Vagina (tissue), 2 donors: ENCODE measurements at regions not wholly inside any gene's neighbourhood (a gene's known extent, or its start where the extent isn't known, plus 50 kb on each side); places are given as distances from the start of the nearest gene placed in this dataset.

Experiments
- POLR2A ChIP-seq, 2 donors: fragments of 450-650 bp; IDR thresholded peaks; one replicate each; pipeline ENCODE4 v1.6.1; 2017; ENCODE audit warnings: antibody characterized with exemption in 2 of 2, mild to moderate bottlenecking in 2 of 2, moderate library complexity in 2 of 2
- POLR2AphosphoS5 ChIP-seq, 2 donors: sonication (generic); formaldehyde crosslinking; IDR thresholded peaks; one replicate each; pipeline ENCODE4 v1.9.0; 2017; ENCODE audit warnings: antibody characterized with exemption in 2 of 2, mild to moderate bottlenecking in 2 of 2, low read depth in 1 of 2; ENCODE audit not compliant: insufficient read depth in 1 of 2
- TF ChIP-seq, protein P1 (sequence below), 3 experiments: fragments of 450-650 bp in 2 of 3; fragments of 200-600 bp in 1 of 3; sonication (generic) in 1 of 3; IDR thresholded peaks; one replicate each; pipeline ENCODE4 v1.5.1; 2017 to 2019; ENCODE audit warnings: antibody characterized with exemption in 3 of 3, mild to moderate bottlenecking in 2 of 3, moderate library complexity in 2 of 3

DNA sequence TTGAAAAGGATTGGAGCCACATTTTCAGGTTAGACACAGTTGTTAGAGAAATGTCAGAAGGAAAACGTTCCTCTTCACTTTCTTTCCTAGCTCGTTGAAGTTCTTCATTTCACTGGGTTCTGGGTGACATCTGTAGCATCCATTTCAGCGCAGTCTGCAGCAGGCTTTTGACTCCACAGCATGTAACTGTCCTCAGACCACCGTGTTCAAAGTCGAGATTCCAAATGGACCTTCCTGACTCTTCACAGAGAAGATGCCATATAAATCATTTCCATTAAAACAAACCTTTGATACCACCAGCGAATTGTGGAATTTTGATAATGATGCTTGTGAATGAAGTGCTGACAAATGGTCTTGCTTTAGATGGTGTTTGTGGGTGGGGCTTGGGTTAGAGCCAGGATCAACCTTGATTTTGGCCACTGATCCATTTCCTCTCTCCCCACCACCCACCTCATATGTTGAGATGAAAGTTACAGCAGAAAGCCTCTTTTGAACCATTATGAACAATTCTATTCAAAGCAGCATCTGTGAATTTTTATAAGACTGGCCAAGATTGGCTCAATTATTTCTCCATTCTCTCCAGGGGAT, 185.3 kb upstream of the PREP start:
- TF ChIP-seq, protein P1, sequence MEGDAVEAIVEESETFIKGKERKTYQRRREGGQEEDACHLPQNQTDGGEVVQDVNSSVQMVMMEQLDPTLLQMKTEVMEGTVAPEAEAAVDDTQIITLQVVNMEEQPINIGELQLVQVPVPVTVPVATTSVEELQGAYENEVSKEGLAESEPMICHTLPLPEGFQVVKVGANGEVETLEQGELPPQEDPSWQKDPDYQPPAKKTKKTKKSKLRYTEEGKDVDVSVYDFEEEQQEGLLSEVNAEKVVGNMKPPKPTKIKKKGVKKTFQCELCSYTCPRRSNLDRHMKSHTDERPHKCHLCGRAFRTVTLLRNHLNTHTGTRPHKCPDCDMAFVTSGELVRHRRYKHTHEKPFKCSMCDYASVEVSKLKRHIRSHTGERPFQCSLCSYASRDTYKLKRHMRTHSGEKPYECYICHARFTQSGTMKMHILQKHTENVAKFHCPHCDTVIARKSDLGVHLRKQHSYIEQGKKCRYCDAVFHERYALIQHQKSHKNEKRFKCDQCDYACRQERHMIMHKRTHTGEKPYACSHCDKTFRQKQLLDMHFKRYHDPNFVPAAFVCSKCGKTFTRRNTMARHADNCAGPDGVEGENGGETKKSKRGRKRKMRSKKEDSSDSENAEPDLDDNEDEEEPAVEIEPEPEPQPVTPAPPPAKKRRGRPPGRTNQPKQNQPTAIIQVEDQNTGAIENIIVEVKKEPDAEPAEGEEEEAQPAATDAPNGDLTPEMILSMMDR (IDR thresholded peaks at IDR 0.05) = no peak
- TF ChIP-seq POLR2A (IDR thresholded peaks at IDR 0.05) = no peak
- TF ChIP-seq POLR2AphosphoS5 (IDR thresholded peaks at IDR 0.05; ENCODE audit: insufficient read depth in 1 of 2, low read depth in 1 of 2) = no peak
